Vagina (tissue), 2 donors: ENCODE measurements at regions not wholly inside any gene's neighbourhood (a gene's known extent, or its start where the extent isn't known, plus 50 kb on each side); places are given as distances from the start of the nearest gene placed in this dataset.
A peak's percentile ranks its signal among the peaks of the same experiment; 100 is the strongest.

Experiments
- DNase-seq, 2 donors: peaks; one replicate each; pipeline ENCODE4 v3.0.0-alpha.2; 2017; ENCODE audit errors: extremely low spot score in 2 of 2
- H3K27ac ChIP-seq: fragments of 200-600 bp; sonication (generic); one replicate; pipeline ENCODE4 v1.5.1; 2019
- H3K27me3 ChIP-seq: fragments of 200-600 bp; sonication (generic); one replicate; pipeline ENCODE4 v1.5.1; 2019
- H3K36me3 ChIP-seq, 2 donors: fragments of 200-600 bp; sonication (generic); one replicate each; pipeline ENCODE4 v1.5.1; 2017 to 2019
- H3K4me1 ChIP-seq: fragments of 200-600 bp; sonication (generic); one replicate; pipeline ENCODE4 v1.5.1; 2019
- H3K4me3 ChIP-seq, 2 donors: fragments of 200-600 bp; sonication (generic); 1 replicate in 1 of 2; 2 replicates in 1 of 2; pipeline ENCODE4 v1.5.1; 2016 to 2019
- H3K9me3 ChIP-seq: fragments of 200-600 bp; sonication (generic); one replicate; pipeline ENCODE4 v1.5.1; 2019
- CTCF ChIP-seq, 3 experiments: fragments of 450-650 bp in 2 of 3; fragments of 200-600 bp in 1 of 3; sonication (generic) in 1 of 3; IDR thresholded peaks; one replicate each; pipeline ENCODE4 v1.5.1; 2017 to 2019; ENCODE audit warnings: antibody characterized with exemption in 3 of 3, mild to moderate bottlenecking in 2 of 3, moderate library complexity in 2 of 3
- POLR2A ChIP-seq, 2 donors: fragments of 450-650 bp; IDR thresholded peaks; one replicate each; pipeline ENCODE4 v1.6.1; 2017; ENCODE audit warnings: antibody characterized with exemption in 2 of 2, mild to moderate bottlenecking in 2 of 2, moderate library complexity in 2 of 2
- POLR2AphosphoS5 ChIP-seq, 2 donors: sonication (generic); formaldehyde crosslinking; IDR thresholded peaks; one replicate each; pipeline ENCODE4 v1.9.0; 2017; ENCODE audit warnings: antibody characterized with exemption in 2 of 2, mild to moderate bottlenecking in 2 of 2, low read depth in 1 of 2; ENCODE audit not compliant: insufficient read depth in 1 of 2
- intact Hi-C: fragments of 100-400 bp; cut with DNase I; formaldehyde crosslinking; loops from one replicate; pipeline ENCODE4 v1.15.1; 2023

GRCh38 chr5:158033724-158034123 lies 174.8 kb upstream of the CLINT1 start:
- TF ChIP-seq POLR2AphosphoS5 (IDR thresholded peaks at IDR 0.05; ENCODE audit: insufficient read depth in 1 of 2, low read depth in 1 of 2): no peak
- TF ChIP-seq POLR2A (IDR thresholded peaks at IDR 0.05): no peak
- no peak for TF ChIP-seq CTCF (IDR thresholded peaks at IDR 0.05)
- H3K27me3 ChIP-seq: no peaks in the 10 kb centered on the region
- no peak overlapping the region for H3K4me3 ChIP-seq
- no peaks in the 10 kb centered on the region for H3K4me1 ChIP-seq
- no peak overlapping the region for H3K27ac ChIP-seq
- no peaks in the 10 kb centered on the region for H3K36me3 ChIP-seq
- no peaks in the 10 kb centered on the region for H3K9me3 ChIP-seq
- intact Hi-C loops: no loop called here
- peak in 1 of 2 donors; percentile 2 for DNase-seq

GRCh38 chr5:158033076-158033475 lies 174.1 kb upstream of the CLINT1 start:
- no peak overlapping the region for H3K4me3 ChIP-seq
- H3K27me3 ChIP-seq: no peaks in the 10 kb centered on the region
- H3K4me1 ChIP-seq: peaks cover 2% of the 10 kb centered on the region
- TF ChIP-seq CTCF (IDR thresholded peaks at IDR 0.05) (no peak), POLR2A (IDR thresholded peaks at IDR 0.05) (no peak), POLR2AphosphoS5 (IDR thresholded peaks at IDR 0.05; ENCODE audit: insufficient read depth in 1 of 2, low read depth in 1 of 2) (no peak)
- H3K9me3 ChIP-seq: no peaks in the 10 kb centered on the region
- no peak for DNase-seq
- no peak overlapping the region for H3K27ac ChIP-seq
- H3K36me3 ChIP-seq: no peaks in the 10 kb centered on the region
- intact Hi-C loops: no loop called here

- no peak overlapping the region for H3K27ac ChIP-seq
- H3K36me3 ChIP-seq: no peaks in the 10 kb centered on the region
- DNase-seq: no peak
- peaks cover 10% of the 10 kb centered on the region for H3K4me1 ChIP-seq
- TF ChIP-seq CTCF (IDR thresholded peaks at IDR 0.05) (no peak), POLR2AphosphoS5 (IDR thresholded peaks at IDR 0.05; ENCODE audit: insufficient read depth in 1 of 2, low read depth in 1 of 2) (no peak), POLR2A (IDR thresholded peaks at IDR 0.05) (no peak)
- intact Hi-C loops: no loop called here
- H3K27me3 ChIP-seq: no peaks in the 10 kb centered on the region
- no peaks in the 10 kb centered on the region for H3K9me3 ChIP-seq
- H3K4me3 ChIP-seq: no peak overlapping the region
Measured at GRCh38 chr5:158032246-158032645, 173.3 kb upstream of the CLINT1 start.

DNA sequence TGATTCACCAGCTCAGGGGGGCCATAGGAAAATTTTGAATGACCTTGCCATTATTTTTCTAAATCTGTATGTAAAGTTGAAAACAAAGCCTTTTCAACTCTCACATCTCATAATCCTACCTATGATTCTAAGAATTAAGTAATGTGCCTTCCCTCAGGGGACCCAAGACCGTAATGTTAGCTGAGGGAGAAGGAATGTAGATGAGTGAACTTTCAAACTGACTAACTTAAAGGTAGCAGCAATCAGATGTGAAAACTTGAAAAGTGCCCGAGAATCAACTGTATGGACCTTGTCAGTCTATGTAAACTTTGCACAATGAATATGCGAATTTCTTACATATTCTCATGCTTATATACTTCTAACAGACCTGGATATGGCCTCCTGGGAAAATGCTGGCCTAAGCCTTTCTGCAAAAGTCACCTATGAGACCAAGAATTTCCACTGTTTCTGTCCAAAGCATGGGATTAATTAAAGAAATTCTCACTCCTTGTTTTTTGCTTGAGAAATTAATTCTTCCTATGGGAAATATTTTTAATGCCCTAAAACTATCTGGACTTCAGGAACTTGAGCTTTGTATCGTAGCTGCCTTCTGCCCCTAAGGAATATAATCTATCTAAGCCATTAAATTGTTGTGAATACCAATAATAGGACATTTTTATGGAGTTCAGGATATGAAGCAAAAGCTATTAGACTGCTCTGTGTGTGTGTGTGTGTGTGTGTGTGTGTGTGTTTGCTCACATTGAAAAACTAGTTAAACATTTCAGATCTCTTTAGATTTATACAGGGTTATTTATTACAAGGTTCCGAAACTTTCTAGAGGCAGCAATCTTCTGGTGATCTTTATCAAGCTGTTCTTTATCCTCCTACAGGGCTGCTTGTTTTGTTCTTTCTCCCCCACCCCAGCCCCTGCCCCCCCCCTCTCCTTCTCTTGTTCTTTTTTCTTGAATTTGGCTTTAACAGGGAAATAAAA lies 169.1 kb upstream of the CLINT1 start:
- Histone ChIP-seq H3K4me1 (peaks cover 11% of the 10 kb centered on the region), H3K27me3 (no peaks in the 10 kb centered on the region), H3K4me3 (no peak overlapping the region), H3K27ac (no peak overlapping the region), H3K9me3 (no peaks in the 10 kb centered on the region), H3K36me3 (no peaks in the 10 kb centered on the region)
- intact Hi-C loops: loop anchor here (10.0 kb wide), 1 partner anchor 1077 kb away; no protein-coding TSS in a partner anchor
- TF ChIP-seq POLR2A (IDR thresholded peaks at IDR 0.05) (no peak), CTCF (IDR thresholded peaks at IDR 0.05) (no peak), POLR2AphosphoS5 (IDR thresholded peaks at IDR 0.05; ENCODE audit: insufficient read depth in 1 of 2, low read depth in 1 of 2) (no peak)
- peak in 1 of 2 donors; percentile 3 for DNase-seq
